Activated CD4-positive, alpha-beta T cell treated with anti-CD3 and anti-CD28 coated beads for 36 hours (primary cell): ENCODE measurements at regions not wholly inside any gene's neighbourhood (a gene's known extent, or its start where the extent isn't known, plus 50 kb on each side); places are given as distances from the start of the nearest gene placed in this dataset.
"Not testable (repeated sequence)": the region's sequence is repeated elsewhere in the genome, so short reads cannot be mapped to it uniquely, and the experiment has no call there.

Experiments used
- ATAC-seq: fragments of 200-7000 bp; cut with Tn5 transposase; one replicate; pipeline ENCODE4 v1.10.0; 2021; ENCODE audit warnings: mild to moderate bottlenecking, moderate library complexity
- CTCF ChIA-PET: fragments of 350-600 bp; sonication (Branson Sonifier 250); formaldehyde crosslinking; loops from one replicate; lab custom pipeline; 2021; ENCODE audit warnings: antibody characterized with exemption; lab: Charles Lee
- POLR2A ChIA-PET: fragments of 350-600 bp; sonication (Branson Sonifier 250); formaldehyde crosslinking; loops from one replicate; lab custom pipeline; 2021; ENCODE audit warnings: antibody characterized with exemption, inconsistent platforms; lab: Charles Lee
- DNase-seq: peaks from one replicate; pipeline ENCODE4 v3.0.0-alpha.2; 2020
- H3K27ac Mint-ChIP-seq: one replicate; pipeline ENCODE4 v1.8.0; 2021; ENCODE audit warnings: mixed read lengths
- H3K27me3 Mint-ChIP-seq: one replicate; pipeline ENCODE4 v1.8.0; 2021; ENCODE audit warnings: mixed read lengths
- H3K36me3 Mint-ChIP-seq: one replicate; pipeline ENCODE4 v1.8.0; 2021; ENCODE audit warnings: low read depth, mixed read lengths
- H3K4me1 Mint-ChIP-seq: one replicate; pipeline ENCODE4 v1.8.0; 2021; ENCODE audit warnings: mixed read lengths
- H3K4me3 Mint-ChIP-seq: one replicate; pipeline ENCODE4 v1.8.0; 2021; ENCODE audit warnings: mild to moderate bottlenecking, moderate library complexity, mixed read lengths
- H3K9me3 Mint-ChIP-seq: one replicate; pipeline ENCODE4 v1.8.0; 2021; ENCODE audit warnings: low read depth, mixed read lengths
- intact Hi-C, 2 experiments: fragments of 100-400 bp; cut with DNase I in 1 of 2; cut with micrococcal nuclease in 1 of 2; formaldehyde crosslinking; loops; one replicate each; pipeline versions ENCODE4 v1.14.2 to v1.15.1; 2022 to 2024; cut with DNase I, micrococcal nuclease

GRCh38 chr2:163983911-163984310 lies 248.1 kb upstream of the FIGN start:
- Mint-ChIP-seq H3K4me1 (no peaks in the 10 kb centered on the region), H3K9me3 (peaks cover 3% of the 10 kb centered on the region), H3K36me3 (no peaks in the 10 kb centered on the region), H3K27ac (no peak overlapping the region), H3K27me3 (no peaks in the 10 kb centered on the region), H3K4me3 (no peak overlapping the region)
- intact Hi-C loops = no loop called here
- DNase-seq (no peak), ATAC-seq (no peak)
- POLR2A ChIA-PET = no interaction called here
- CTCF ChIA-PET = no interaction called here

GRCh38 chr2:163982938-163983337 lies 247.1 kb upstream of the FIGN start:
- Mint-ChIP-seq H3K4me3 (no peak overlapping the region), H3K4me1 (no peaks in the 10 kb centered on the region), H3K36me3 (no peaks in the 10 kb centered on the region), H3K27me3 (no peaks in the 10 kb centered on the region), H3K27ac (no peak overlapping the region), H3K9me3 (peaks cover 7% of the 10 kb centered on the region)
- ChIA-PET POLR2A (no interaction called here), CTCF (no interaction called here)
- intact Hi-C loops = no loop called here
- no peak for DNase-seq
- no peak for ATAC-seq

- CTCF ChIA-PET = no interaction called here
- no peak for ATAC-seq
- H3K36me3 Mint-ChIP-seq = no peaks in the 10 kb centered on the region
Observed at GRCh38 chr2:163974766-163975165, 239.0 kb upstream of the FIGN start.

GRCh38 chr2:163970058-163970813 lies 234.4 kb upstream of the FIGN start:
- ATAC-seq (no peak), DNase-seq (no peak)
- H3K4me3 Mint-ChIP-seq = no peak overlapping the region
- H3K27me3 Mint-ChIP-seq = no peaks in the 10 kb centered on the region
- CTCF ChIA-PET = no interaction called here
- no peaks in the 10 kb centered on the region for H3K4me1 Mint-ChIP-seq
- H3K36me3 Mint-ChIP-seq = no peaks in the 10 kb centered on the region
- H3K27ac Mint-ChIP-seq = no peak overlapping the region
- POLR2A ChIA-PET = no interaction called here
- intact Hi-C loops = no loop called here
- peaks cover 2% of the 10 kb centered on the region for H3K9me3 Mint-ChIP-seq

More at GRCh38 chr2:163974766-163975165, 239.0 kb upstream of the FIGN start:
- Mint-ChIP-seq H3K27me3 (no peaks in the 10 kb centered on the region), H3K4me1 (no peaks in the 10 kb centered on the region), H3K27ac (no peak overlapping the region), H3K9me3 (peaks cover 4% of the 10 kb centered on the region), H3K4me3 (no peak overlapping the region)
- POLR2A ChIA-PET = no interaction called here
- DNase-seq = no peak
- intact Hi-C loops = no loop called here

- H3K4me3 Mint-ChIP-seq, H3K4me1 Mint-ChIP-seq, H3K27me3 Mint-ChIP-seq, intact Hi-C loops, POLR2A ChIA-PET, H3K9me3 Mint-ChIP-seq, H3K27ac Mint-ChIP-seq, CTCF ChIA-PET, ATAC-seq, H3K36me3 Mint-ChIP-seq, DNase-seq: not testable (repeated sequence)
Observed at GRCh38 chr2:163964278-163964677, 228.5 kb upstream of the FIGN start.

GRCh38 chr2:163953390-163953907 lies 217.6 kb upstream of the FIGN start:
- no peaks in the 10 kb centered on the region for H3K4me1 Mint-ChIP-seq
- no peaks in the 10 kb centered on the region for H3K27me3 Mint-ChIP-seq
- ATAC-seq = no peak
- H3K4me3 Mint-ChIP-seq = no peak overlapping the region
- intact Hi-C loops = no loop called here
- H3K27ac Mint-ChIP-seq = no peak overlapping the region
- no peaks in the 10 kb centered on the region for H3K36me3 Mint-ChIP-seq
- DNase-seq = no peak
- ChIA-PET POLR2A (no interaction called here), CTCF (no interaction called here)
- H3K9me3 Mint-ChIP-seq = no peaks in the 10 kb centered on the region

GRCh38 chr2:163951312-163951711 lies 215.5 kb upstream of the FIGN start:
- DNase-seq = no peak
- H3K4me3 Mint-ChIP-seq = no peak overlapping the region
- no peak for ATAC-seq
- H3K36me3 Mint-ChIP-seq = no peaks in the 10 kb centered on the region
- H3K27me3 Mint-ChIP-seq = no peaks in the 10 kb centered on the region
- no peaks in the 10 kb centered on the region for H3K4me1 Mint-ChIP-seq
- no peak overlapping the region for H3K27ac Mint-ChIP-seq
- ChIA-PET CTCF (no interaction called here), POLR2A (no interaction called here)
- H3K9me3 Mint-ChIP-seq = no peaks in the 10 kb centered on the region
- intact Hi-C loops = no loop called here

GRCh38 chr2:163949693-163950092 lies 213.9 kb upstream of the FIGN start:
- H3K36me3 Mint-ChIP-seq = no peaks in the 10 kb centered on the region
- intact Hi-C loops = no loop called here
- CTCF ChIA-PET = no interaction called here
- H3K9me3 Mint-ChIP-seq = no peaks in the 10 kb centered on the region
- H3K4me1 Mint-ChIP-seq = no peaks in the 10 kb centered on the region
- no peaks in the 10 kb centered on the region for H3K27me3 Mint-ChIP-seq
- POLR2A ChIA-PET = no interaction called here
- DNase-seq = no peak
- H3K4me3 Mint-ChIP-seq = no peak overlapping the region
- H3K27ac Mint-ChIP-seq = no peak overlapping the region
- ATAC-seq = no peak

- Mint-ChIP-seq H3K27ac (no peak overlapping the region), H3K4me1 (no peaks in the 10 kb centered on the region), H3K9me3 (peaks cover 4% of the 10 kb centered on the region), H3K4me3 (no peak overlapping the region), H3K27me3 (no peaks in the 10 kb centered on the region), H3K36me3 (no peaks in the 10 kb centered on the region)
- no peak for DNase-seq
- POLR2A ChIA-PET = no interaction called here
- ATAC-seq = no peak
- intact Hi-C loops = no loop called here
- CTCF ChIA-PET = no interaction called here
Observed at GRCh38 chr2:163944347-163944737, 208.5 kb upstream of the FIGN start.

- POLR2A ChIA-PET = no interaction called here
Observed at GRCh38 chr2:163943403-163944346, 207.9 kb upstream of the FIGN start.

GRCh38 chr2:163934131-163934530 lies 198.3 kb upstream of the FIGN start:
- Mint-ChIP-seq H3K9me3 (peaks cover 3% of the 10 kb centered on the region), H3K27me3 (no peaks in the 10 kb centered on the region), H3K4me1 (no peaks in the 10 kb centered on the region), H3K27ac (no peak overlapping the region), H3K36me3 (no peaks in the 10 kb centered on the region), H3K4me3 (no peak overlapping the region)
- CTCF ChIA-PET = interaction anchor here (1.2 kb wide), 1 partner anchor 8 kb away, joined by 3 read pairs; no protein-coding TSS in a partner anchor
- no peak for ATAC-seq
- POLR2A ChIA-PET = no interaction called here
- intact Hi-C loops = no loop called here
- DNase-seq = no peak

More at GRCh38 chr2:163943403-163944346, 207.9 kb upstream of the FIGN start:
- CTCF ChIA-PET = no interaction called here
- no peaks in the 10 kb centered on the region for H3K4me1 Mint-ChIP-seq
- peaks cover 4% of the 10 kb centered on the region for H3K9me3 Mint-ChIP-seq
- DNase-seq (no peak), ATAC-seq (no peak)
- H3K4me3 Mint-ChIP-seq = no peak overlapping the region
- intact Hi-C loops = no loop called here
- H3K36me3 Mint-ChIP-seq = no peaks in the 10 kb centered on the region
- H3K27me3 Mint-ChIP-seq = no peaks in the 10 kb centered on the region
- H3K27ac Mint-ChIP-seq = no peak overlapping the region
